H1 (cell line): ENCODE measurements at regions not wholly inside any gene's neighbourhood (a gene's known extent, or its start where the extent isn't known, plus 50 kb on each side); places are given as distances from the start of the nearest gene placed in this dataset.

Source experiments
- BCL11A ChIP-seq, 2 experiments: IDR thresholded peaks; one replicate each; pipeline ENCODE4 v1.6.1; 2011; ENCODE audit warnings: low read depth in 2 of 2, low read length in 2 of 2, mild to moderate bottlenecking in 2 of 2
- BRCA1 ChIP-seq: IDR thresholded peaks from 2 replicates; pipeline ENCODE4 v1.6.1; 2012; ENCODE audit warnings: low read depth, low read length, improper control_type of control experiment
- CHD7 ChIP-seq: fragments of 300-600 bp; sonication (generic); IDR thresholded peaks from 2 replicates; pipeline ENCODE4 v1.7.1; 2012; ENCODE audit warnings: low read length, moderate library complexity, mild to moderate bottlenecking, inconsistent platforms; ENCODE audit not compliant: insufficient replicate concordance
- JUND ChIP-seq: IDR thresholded peaks from 2 replicates; pipeline ENCODE4 v1.6.1; 2011; ENCODE audit warnings: mild to moderate bottlenecking, improper control_type of control experiment, low read length
- KDM1A ChIP-seq: fragments of 200-600, 300-600 bp; sonication (generic); IDR thresholded peaks from 2 replicates; pipeline ENCODE4 v1.7.1; 2016; ENCODE audit warnings: mild to moderate bottlenecking, low read length, borderline replicate concordance
- NRF1 ChIP-seq: IDR thresholded peaks from 2 replicates; pipeline ENCODE4 v1.6.1; 2011; ENCODE audit warnings: mild to moderate bottlenecking, low read depth, low read length, improper control_type of control experiment
- POLR2AphosphoS5 ChIP-seq: IDR thresholded peaks from 2 replicates; pipeline ENCODE4 v1.6.1; 2011; ENCODE audit warnings: low read depth, low read length
- RFX5 ChIP-seq: IDR thresholded peaks from 2 replicates; pipeline ENCODE4 v1.6.1; 2011; ENCODE audit warnings: low read depth, low read length, improper control_type of control experiment, borderline replicate concordance
- TAF1 ChIP-seq: IDR thresholded peaks from 2 replicates; pipeline ENCODE4 v1.6.1; 2011; ENCODE audit warnings: mild to moderate bottlenecking, low read depth, low read length
- TEAD4 ChIP-seq: IDR thresholded peaks from 2 replicates; pipeline ENCODE4 v1.6.1; 2012; ENCODE audit warnings: low read depth, low read length, inconsistent platforms, mixed read lengths
- USF2 ChIP-seq: IDR thresholded peaks from 2 replicates; pipeline ENCODE4 v1.6.1; 2011; ENCODE audit warnings: low read length, improper control_type of control experiment
- YY1 ChIP-seq: IDR thresholded peaks from 2 replicates; pipeline ENCODE4 v1.6.1; 2011; ENCODE audit warnings: low read depth, mild to moderate bottlenecking, low read length

- no peak for TF ChIP-seq CHD7
- TF ChIP-seq USF2: no peak
- TF ChIP-seq KDM1A: no peak
- TF ChIP-seq YY1: no peak
- TF ChIP-seq NRF1: no peak
- TF ChIP-seq JUND: no peak
- no peak for TF ChIP-seq RFX5
- TF ChIP-seq TAF1: no peak
- no peak for TF ChIP-seq TEAD4
- TF ChIP-seq BCL11A (IDR thresholded peaks at IDR 0.05; ENCODE audit: low read depth in 2 of 2, low read length in 2 of 2): no peak
- TF ChIP-seq POLR2AphosphoS5: no peak
- no peak for TF ChIP-seq BRCA1
These were observed 322.9 kb downstream of the BCL11B start (continued) for GRCh38 chr14:98949051-98949450.
